ENCODE measurements at regions not wholly inside any gene's neighbourhood (a gene's known extent, or its start where the extent isn't known, plus 50 kb on each side); places are given as distances from the start of the nearest gene placed in this dataset.
"Not testable (repeated sequence)": the region's sequence is repeated elsewhere in the genome, so short reads cannot be mapped to it uniquely, and the experiment has no call there.

GRCh38 chr15:96645796-96646195 is 315.3 kb downstream of the NR2F2 start:
- intact Hi-C loops (cut with micrococcal nuclease) = no loop called here

GRCh38 chr15:96648866-96649265 is 318.4 kb downstream of the NR2F2 start:
- intact Hi-C loops (cut with micrococcal nuclease) = no loop called here

- intact Hi-C loops (cut with micrococcal nuclease) = no loop called here
Observed at GRCh38 chr15:96657096-96657495, 326.6 kb downstream of the NR2F2 start.

- intact Hi-C loops (cut with micrococcal nuclease) = not testable (repeated sequence)
Observed at GRCh38 chr15:96666979-96667378, 336.5 kb downstream of the NR2F2 start.

- intact Hi-C loops (cut with micrococcal nuclease) = no loop called here
Observed at GRCh38 chr15:96670389-96670788, 339.9 kb downstream of the NR2F2 start.

- intact Hi-C loops (cut with micrococcal nuclease) = no loop called here
Observed at GRCh38 chr15:96672629-96673028, 342.1 kb downstream of the NR2F2 start.

- intact Hi-C loops (cut with micrococcal nuclease) = no loop called here
Observed at GRCh38 chr15:96678386-96678785, 347.9 kb downstream of the NR2F2 start.

- intact Hi-C loops (cut with micrococcal nuclease) = no loop called here
Observed at GRCh38 chr15:96687388-96688107, 357.0 kb downstream of the NR2F2 start.

- intact Hi-C loops (cut with micrococcal nuclease) = no loop called here
Observed at GRCh38 chr15:96690733-96691132, 360.2 kb downstream of the NR2F2 start.

- intact Hi-C loops (cut with micrococcal nuclease) = no loop called here
Observed at GRCh38 chr15:96692826-96693225, 362.3 kb downstream of the NR2F2 start.

GRCh38 chr15:96693515-96693914 is 363.0 kb downstream of the NR2F2 start:
- intact Hi-C loops (cut with micrococcal nuclease) = no loop called here

GRCh38 chr15:96693990-96694517 is 363.6 kb downstream of the NR2F2 start:
- intact Hi-C loops (cut with micrococcal nuclease) = no loop called here

- intact Hi-C loops (cut with micrococcal nuclease) = no loop called here
Observed at GRCh38 chr15:96695426-96695825, 364.9 kb downstream of the NR2F2 start.

GRCh38 chr15:96699871-96700401 is 369.4 kb downstream of the NR2F2 start:
- intact Hi-C loops (cut with micrococcal nuclease) = no loop called here

GRCh38 chr15:96700555-96700954 is 370.1 kb downstream of the NR2F2 start:
- intact Hi-C loops (cut with micrococcal nuclease) = no loop called here

- intact Hi-C loops (cut with micrococcal nuclease) = no loop called here
Observed at GRCh38 chr15:96701443-96701842, 370.9 kb downstream of the NR2F2 start.

- intact Hi-C loops (cut with micrococcal nuclease) = no loop called here
Observed at GRCh38 chr15:96701877-96702276, 371.4 kb downstream of the NR2F2 start.

GRCh38 chr15:96702589-96702988 is 372.1 kb downstream of the NR2F2 start:
- intact Hi-C loops (cut with micrococcal nuclease) = no loop called here

- intact Hi-C loops (cut with micrococcal nuclease) = no loop called here
Observed at GRCh38 chr15:96703091-96703490, 372.6 kb downstream of the NR2F2 start.

GRCh38 chr15:96703794-96704550 is 373.5 kb downstream of the NR2F2 start:
- intact Hi-C loops (cut with micrococcal nuclease) = no loop called here

GRCh38 chr15:96716075-96716474 is 385.6 kb downstream of the NR2F2 start:
- intact Hi-C loops (cut with micrococcal nuclease) = no loop called here

- intact Hi-C loops (cut with micrococcal nuclease) = no loop called here
Observed at GRCh38 chr15:96716478-96716877, 386.0 kb downstream of the NR2F2 start.

Measured in T-helper 2 cell treated with Interferon-gamma antibody and Interleukin-4, amounts not matched to agents 100 ng/mL and 5 ng/mL, for 36 hours (primary cell).